Tibial artery (tissue), 4 donors: ENCODE measurements at regions not wholly inside any gene's neighbourhood (a gene's known extent, or its start where the extent isn't known, plus 50 kb on each side); places are given as distances from the start of the nearest gene placed in this dataset.

ENCODE experiments used
- DNase-seq, 2 donors: peaks; one replicate each; pipeline ENCODE4 v3.0.0-alpha.2; 2019
- H3K27ac ChIP-seq, 2 donors: fragments of 200-600 bp; sonication (generic) in 1 of 2; 1 replicate in 1 of 2; 2 replicates in 1 of 2; pipeline ENCODE4 v1.5.1; 2018 to 2019; ENCODE audit warnings: mild to moderate bottlenecking in 1 of 2
- H3K27me3 ChIP-seq, 2 donors: fragments of 200-600 bp; sonication (generic) in 1 of 2; one replicate each; pipeline versions ENCODE4 v1.5.1 to v1.6.0; 2016 to 2019
- H3K36me3 ChIP-seq, 3 donors: fragments of 200-600 bp; sonication (generic) in 2 of 3; one replicate each; pipeline ENCODE4 v1.5.1; 2016 to 2019; ENCODE audit warnings: mild to moderate bottlenecking in 2 of 3
- H3K4me1 ChIP-seq, 4 donors: fragments of 200-600 bp; sonication (generic) in 2 of 4; 1 replicate in 3 of 4; 2 replicates in 1 of 4; pipeline ENCODE4 v1.5.1; 2016 to 2019
- H3K4me3 ChIP-seq, 2 donors: fragments of 200-600 bp; sonication (generic) in 1 of 2; 1 replicate in 1 of 2; 2 replicates in 1 of 2; pipeline ENCODE4 v1.5.1; 2018 to 2019; ENCODE audit warnings: mild to moderate bottlenecking in 2 of 2
- H3K9me3 ChIP-seq, 3 donors: fragments of 200-600 bp; sonication (generic) in 1 of 3; one replicate each; pipeline ENCODE4 v1.5.1; 2016 to 2019
- CTCF ChIP-seq, 2 experiments: fragments of 200-600 bp in 1 of 2; fragments of 450-650 bp in 1 of 2; IDR thresholded peaks; one replicate each; pipeline ENCODE4 v1.5.1; 2017 to 2019; ENCODE audit warnings: antibody characterized with exemption in 2 of 2, mild to moderate bottlenecking in 1 of 2, moderate library complexity in 1 of 2
- intact Hi-C: fragments of 100-400 bp; cut with DNase I; formaldehyde crosslinking; loops from one replicate; pipeline ENCODE4 v1.15.0; 2023; ENCODE audit warnings: low total_unique reads

GRCh38 chr2:146814971-146815370 lies 1029.9 kb upstream of the ACVR2A start:
- Histone ChIP-seq H3K4me1 (no peaks in the 10 kb centered on the region), H3K27ac (no peak overlapping the region), H3K9me3 (peaks cover 0 to 12% (median 5%) of the 10 kb centered on the region in 3 donors), H3K27me3 (no peaks in the 10 kb centered on the region), H3K4me3 (no peak overlapping the region), H3K36me3 (no peaks in the 10 kb centered on the region)
- no peak for DNase-seq
- intact Hi-C loops, result no loop called here
- TF ChIP-seq CTCF (IDR thresholded peaks at IDR 0.05), result no peak

- no peak for TF ChIP-seq CTCF (IDR thresholded peaks at IDR 0.05)
- H3K27ac ChIP-seq, result no peak overlapping the region
- DNase-seq, result no peak
- H3K4me3 ChIP-seq, result no peak overlapping the region
- no peaks in the 10 kb centered on the region for H3K27me3 ChIP-seq
- H3K4me1 ChIP-seq, result no peaks in the 10 kb centered on the region
- peaks cover 0 to 7% (median 3%) of the 10 kb centered on the region in 3 donors for H3K9me3 ChIP-seq
- intact Hi-C loops, result no loop called here
- H3K36me3 ChIP-seq, result no peaks in the 10 kb centered on the region
Measured at GRCh38 chr2:146807568-146808168, 1037.2 kb upstream of the ACVR2A start.

DNA sequence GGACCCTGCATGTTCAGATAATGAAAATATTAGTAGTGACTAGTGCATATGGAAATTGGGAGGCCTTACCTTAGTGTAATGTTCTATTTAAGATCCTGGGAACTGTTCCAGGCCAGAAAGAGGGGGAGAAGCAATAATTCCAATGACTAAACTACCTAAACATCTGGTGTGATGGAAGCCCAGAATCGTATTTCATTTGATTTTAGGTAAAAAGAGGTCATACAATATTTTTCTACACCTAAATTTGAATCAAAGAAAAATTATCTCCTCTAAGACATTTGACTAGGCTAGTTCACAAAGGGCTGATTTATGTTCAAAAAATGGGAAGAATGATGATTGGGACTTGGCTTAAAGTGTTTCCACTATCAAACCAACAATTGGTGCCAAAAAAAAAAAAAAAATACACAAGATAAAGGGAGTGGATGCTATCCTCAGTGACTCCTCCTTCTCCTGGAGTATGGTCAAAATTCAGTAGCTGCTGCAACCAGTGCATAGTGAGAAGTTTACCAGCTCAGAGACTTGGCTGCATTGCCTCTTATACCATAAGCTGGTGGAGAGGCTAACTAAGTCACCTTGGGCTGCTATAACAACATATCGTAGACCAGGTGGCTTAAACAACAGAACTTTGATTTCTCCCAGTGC lies 1038.3 kb upstream of the ACVR2A start:
- H3K4me3 ChIP-seq, result no peak overlapping the region

GRCh38 chr2:146804288-146804687 lies 1040.5 kb upstream of the ACVR2A start:
- Histone ChIP-seq H3K27me3 (no peaks in the 10 kb centered on the region), H3K36me3 (no peaks in the 10 kb centered on the region), H3K4me1 (no peaks in the 10 kb centered on the region), H3K27ac (no peak overlapping the region), H3K9me3 (no peaks in the 10 kb centered on the region), H3K4me3 (no peak overlapping the region)
- TF ChIP-seq CTCF (IDR thresholded peaks at IDR 0.05), result no peak
- intact Hi-C loops, result no loop called here
- no peak for DNase-seq

More for the DNA sequence above, 1038.3 kb upstream of the ACVR2A start:
- no peak for DNase-seq
- TF ChIP-seq CTCF (IDR thresholded peaks at IDR 0.05), result no peak
- Histone ChIP-seq H3K27ac (no peak overlapping the region), H3K27me3 (no peaks in the 10 kb centered on the region), H3K36me3 (no peaks in the 10 kb centered on the region), H3K9me3 (no peaks in the 10 kb centered on the region), H3K4me1 (no peaks in the 10 kb centered on the region)
- intact Hi-C loops, result no loop called here

- TF ChIP-seq CTCF (IDR thresholded peaks at IDR 0.05), result no peak
- Histone ChIP-seq H3K36me3 (no peaks in the 10 kb centered on the region), H3K4me1 (no peaks in the 10 kb centered on the region), H3K9me3 (no peaks in the 10 kb centered on the region), H3K27ac (no peak overlapping the region), H3K4me3 (no peak overlapping the region), H3K27me3 (no peaks in the 10 kb centered on the region)
- DNase-seq, result no peak
- intact Hi-C loops, result no loop called here
Measured at GRCh38 chr2:146801886-146802285, 1042.9 kb upstream of the ACVR2A start.
